ENCODE measurements at regions not wholly inside any gene's neighbourhood (a gene's known extent, or its start where the extent isn't known, plus 50 kb on each side); places are given as distances from the start of the nearest gene placed in this dataset.
"Not testable (repeated sequence)": the region's sequence is repeated elsewhere in the genome, so short reads cannot be mapped to it uniquely, and the experiment has no call there.

GRCh38 chr13:111064661-111065060 is 50.4 kb upstream of the ARHGEF7 start:
- intact Hi-C loops (cut with micrococcal nuclease) = loop anchor here (5.0 kb wide), 1 partner anchor 338 kb away; no protein-coding TSS in a partner anchor

DNA sequence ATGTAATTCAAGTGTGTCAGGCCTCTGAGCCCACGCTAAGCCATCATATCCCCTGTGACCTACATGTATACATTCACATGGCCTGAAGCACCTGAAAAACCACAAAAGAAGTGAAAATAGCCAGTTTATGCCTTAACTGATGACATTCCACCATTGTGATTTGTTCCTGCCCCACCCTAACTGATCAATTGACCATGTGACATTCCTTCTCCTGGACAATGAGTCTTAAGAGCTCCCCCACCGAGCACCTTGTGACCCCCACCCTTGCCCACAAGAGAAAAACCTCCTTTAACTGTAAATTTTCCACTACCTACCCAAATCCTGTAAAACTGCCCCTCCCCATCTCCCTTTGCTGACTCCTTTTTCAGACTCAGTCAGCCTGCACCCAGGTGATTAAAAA is 52.1 kb upstream of the ARHGEF7 start:
- intact Hi-C loops (cut with micrococcal nuclease) = no loop called here

DNA sequence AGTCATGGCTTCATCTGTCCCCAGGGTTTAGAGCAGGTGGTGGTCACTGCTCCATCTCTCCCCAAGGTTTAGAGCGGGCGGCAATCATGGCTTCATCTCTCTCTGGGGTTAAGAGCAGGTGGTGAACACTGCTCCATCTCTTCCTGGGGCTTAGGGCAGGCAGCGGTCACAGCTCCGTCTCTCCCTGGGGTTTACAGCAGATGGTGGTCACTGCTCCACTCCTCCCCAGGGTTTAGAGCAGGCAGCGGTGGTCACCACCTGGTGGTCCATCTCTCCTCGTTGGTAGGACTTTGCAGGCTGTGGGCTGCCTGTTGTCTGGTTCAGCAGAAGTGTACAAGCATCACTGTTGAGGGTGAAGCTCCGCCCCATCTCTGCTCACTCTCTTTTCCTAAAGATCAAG is 52.8 kb upstream of the ARHGEF7 start:
- intact Hi-C loops (cut with micrococcal nuclease) = no loop called here

GRCh38 chr13:111061358-111062045 is 53.6 kb upstream of the ARHGEF7 start:
- intact Hi-C loops (cut with micrococcal nuclease) = no loop called here

DNA sequence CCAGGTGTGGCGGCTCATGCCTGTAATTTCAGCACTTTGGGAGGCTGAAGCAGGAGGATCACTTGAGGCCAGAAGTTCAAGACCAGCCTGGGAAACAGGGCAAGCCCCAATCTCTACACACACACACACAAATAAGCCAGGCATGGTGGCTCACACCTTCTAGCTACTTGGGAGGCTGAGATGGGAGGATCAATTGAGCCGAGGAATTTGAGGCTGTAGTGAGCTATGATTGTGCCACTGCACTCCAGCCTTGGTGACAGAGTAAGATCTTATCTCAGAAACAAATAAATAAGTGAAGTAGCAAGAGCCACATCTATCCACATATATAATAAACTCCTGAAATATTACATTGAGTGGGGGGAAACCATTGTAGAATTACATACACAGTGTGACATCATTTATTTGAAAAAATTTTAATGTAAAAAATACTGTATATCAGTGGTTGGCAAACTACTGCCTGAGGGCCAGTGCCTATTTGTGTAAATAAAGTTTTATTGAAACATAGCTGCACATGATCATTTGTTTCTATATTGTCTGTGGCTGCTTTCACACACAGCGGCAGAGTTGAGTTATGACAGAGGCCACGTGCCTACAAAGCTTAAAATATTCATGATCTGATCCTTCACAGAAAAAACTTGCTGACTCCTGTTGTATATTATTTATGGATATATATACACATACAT is 54.7 kb upstream of the ARHGEF7 start:
- intact Hi-C loops (cut with micrococcal nuclease) = no loop called here

- intact Hi-C loops (cut with micrococcal nuclease) = no loop called here
Observed at GRCh38 chr13:111058796-111059506, 56.2 kb upstream of the ARHGEF7 start.

DNA sequence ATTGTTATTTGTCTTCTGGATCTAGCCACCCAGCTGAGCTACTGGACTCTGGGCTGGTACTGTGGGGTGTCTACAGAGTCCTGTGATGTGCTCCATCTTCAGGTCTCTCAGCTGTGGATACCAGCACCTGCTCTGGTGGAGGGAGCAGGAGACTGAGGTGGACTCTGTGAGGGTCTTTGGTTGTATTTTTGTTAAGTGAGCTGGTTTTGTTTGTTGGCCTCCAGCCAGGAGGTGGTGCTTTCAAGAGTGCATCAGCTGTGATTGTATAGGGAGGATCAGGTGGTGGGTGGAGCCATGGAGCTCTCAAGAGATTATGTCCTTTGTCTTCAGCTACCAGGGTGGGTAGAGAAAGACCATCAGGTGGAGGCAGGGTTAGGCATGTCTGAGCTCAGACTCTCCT is 56.8 kb upstream of the ARHGEF7 start:
- intact Hi-C loops (cut with micrococcal nuclease) = not testable (repeated sequence)

- intact Hi-C loops (cut with micrococcal nuclease) = not testable (repeated sequence)
Observed at GRCh38 chr13:111051726-111052232, 63.3 kb upstream of the ARHGEF7 start.

GRCh38 chr13:111051041-111051725 is 63.9 kb upstream of the ARHGEF7 start:
- intact Hi-C loops (cut with micrococcal nuclease) = no loop called here

GRCh38 chr13:111050539-111050879 is 64.6 kb upstream of the ARHGEF7 start:
- intact Hi-C loops (cut with micrococcal nuclease) = no loop called here

DNA sequence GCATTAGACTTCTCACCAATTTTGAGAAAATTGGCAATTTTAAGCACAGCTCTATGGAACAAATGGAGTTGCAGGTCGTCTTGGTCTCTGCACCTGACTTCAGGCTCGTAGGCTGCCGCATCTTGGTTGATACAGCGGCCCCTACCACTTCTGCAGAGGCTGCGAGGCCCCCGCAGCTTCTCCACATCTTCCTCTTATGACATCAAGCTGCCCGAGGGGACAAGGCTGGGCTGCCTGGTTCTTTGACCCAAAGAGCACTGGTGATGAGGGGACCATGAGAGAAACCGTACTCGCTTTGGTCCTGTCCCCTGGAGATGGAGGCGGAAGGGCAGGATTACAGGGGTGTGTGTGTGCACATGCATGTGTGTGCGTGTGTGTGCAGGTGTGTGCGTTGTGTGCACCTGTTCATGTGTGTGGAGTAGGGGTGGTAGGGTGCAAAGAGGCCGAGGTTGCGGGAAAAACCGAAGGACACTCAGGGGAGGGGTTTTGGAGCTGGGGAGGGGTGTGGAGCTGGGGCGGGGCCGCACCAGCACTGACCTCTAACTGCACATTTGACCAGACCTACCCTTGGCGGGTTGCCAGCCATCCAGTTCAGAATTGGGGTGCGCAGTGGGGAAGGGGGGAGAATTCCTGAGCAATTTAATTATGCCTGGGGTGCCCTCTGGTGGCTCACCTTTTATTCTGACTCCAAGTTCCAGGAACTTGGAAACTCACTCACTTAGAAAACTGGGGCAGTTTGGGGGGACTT is 65.1 kb upstream of the ARHGEF7 start:
- intact Hi-C loops (cut with micrococcal nuclease) = loop anchor here (5.0 kb wide), 1 partner anchor 138 kb away; no protein-coding TSS in a partner anchor

GRCh38 chr13:111048387-111048786 is 66.7 kb upstream of the ARHGEF7 start:
- intact Hi-C loops (cut with micrococcal nuclease) = loop anchor here (5.0 kb wide), 1 partner anchor 136 kb away; no protein-coding TSS in a partner anchor

DNA sequence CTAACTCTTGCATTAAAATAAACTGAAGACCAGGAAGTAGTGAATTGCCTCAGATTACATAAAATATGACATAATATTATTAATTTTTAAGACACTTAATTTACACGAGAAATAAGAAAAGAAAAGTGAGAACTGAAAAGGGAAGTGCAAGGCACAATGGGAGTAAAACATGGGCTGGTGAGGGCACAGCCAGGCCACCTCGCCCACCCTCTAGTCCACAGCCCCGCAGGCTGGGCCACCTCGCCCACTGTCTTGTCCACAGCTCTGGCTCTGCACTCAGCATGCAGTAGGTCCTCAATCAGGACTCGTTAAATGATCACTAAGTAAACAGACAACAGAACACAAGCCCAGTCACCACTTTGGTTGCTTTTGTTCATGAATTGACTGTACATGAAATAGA is 67.8 kb upstream of the ARHGEF7 start:
- intact Hi-C loops (cut with micrococcal nuclease) = loop anchor here (5.0 kb wide), 1 partner anchor 135 kb away; no protein-coding TSS in a partner anchor

- intact Hi-C loops (cut with micrococcal nuclease) = loop anchor here (5.0 kb wide), 1 partner anchor 134 kb away; no protein-coding TSS in a partner anchor
Observed at GRCh38 chr13:111046590-111047141, 68.4 kb upstream of the ARHGEF7 start.

- intact Hi-C loops (cut with micrococcal nuclease) = loop anchor here (5.0 kb wide), 1 partner anchor 133 kb away; no protein-coding TSS in a partner anchor
Observed at GRCh38 chr13:111045170-111045569, 69.9 kb upstream of the ARHGEF7 start.

- intact Hi-C loops (cut with micrococcal nuclease) = no loop called here
Observed at GRCh38 chr13:111044087-111044830, 70.9 kb upstream of the ARHGEF7 start.

DNA sequence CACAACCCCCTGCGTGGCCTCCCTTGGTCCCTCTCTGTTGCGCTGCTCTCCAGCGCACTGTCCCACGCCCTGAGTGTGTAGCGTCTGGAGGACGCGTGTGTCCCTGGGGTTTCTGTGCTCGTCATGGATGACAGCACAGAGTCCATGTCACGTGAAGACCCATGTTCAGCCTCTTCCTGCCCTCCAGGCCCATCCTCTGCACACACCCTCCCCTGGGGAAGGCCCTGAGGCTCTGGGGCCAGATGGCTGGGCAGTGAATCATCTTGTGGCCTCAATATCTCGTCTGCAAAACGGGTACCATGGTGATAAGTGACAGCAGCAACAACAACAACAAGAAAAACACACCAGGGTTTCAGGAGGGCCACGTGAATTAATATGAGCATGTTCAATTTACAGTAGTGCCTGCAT is 71.5 kb upstream of the ARHGEF7 start:
- intact Hi-C loops (cut with micrococcal nuclease) = no loop called here

GRCh38 chr13:111042661-111043226 is 72.4 kb upstream of the ARHGEF7 start:
- intact Hi-C loops (cut with micrococcal nuclease) = no loop called here

DNA sequence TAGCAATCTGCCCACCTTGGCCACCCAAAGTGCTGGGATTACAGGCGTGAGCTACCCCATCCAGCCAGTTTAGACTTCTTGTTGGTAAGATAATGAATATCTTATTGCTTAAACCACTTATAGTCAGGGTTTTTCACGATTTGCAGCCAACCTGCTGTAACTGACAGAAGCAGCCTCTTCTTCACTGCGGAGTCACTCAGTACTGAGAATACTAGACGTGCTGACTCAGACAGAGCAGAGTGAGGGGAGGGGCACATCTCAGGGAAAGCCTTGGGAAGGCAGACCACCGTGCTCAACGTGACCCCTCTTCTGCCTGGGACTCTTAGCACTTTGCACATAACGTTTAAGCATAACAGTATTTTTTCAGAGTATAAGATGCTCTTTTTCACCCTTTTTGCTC is 74.3 kb upstream of the ARHGEF7 start:
- intact Hi-C loops (cut with micrococcal nuclease) = no loop called here

Measured in T-helper 2 cell treated with Interferon-gamma antibody and Interleukin-4, amounts not matched to agents 100 ng/mL and 5 ng/mL, for 36 hours (primary cell).